ACC112 (cell line): ENCODE measurements at regions not wholly inside any gene's neighbourhood (a gene's known extent, or its start where the extent isn't known, plus 50 kb on each side); places are given as distances from the start of the nearest gene placed in this dataset.
A peak's percentile ranks its signal among the peaks of the same experiment; 100 is the strongest.

Source experiments
- H2AFZ ChIP-seq: fragments of 200-600 bp; sonication (generic); one replicate; pipeline ENCODE4 v1.6.0; 2017; ENCODE audit warnings: antibody characterized with exemption, low read length; ENCODE audit not compliant: unreplicated experiment
- H3K27ac ChIP-seq: fragments of 200-600 bp; sonication (generic); 2 replicates; pipeline ENCODE4 v1.5.1; 2014; ENCODE audit warnings: low read depth, mild to moderate bottlenecking, antibody characterized with exemption, low read length, moderate library complexity
- H3K27me3 ChIP-seq: fragments of 200-600 bp; sonication (generic); 2 replicates; pipeline ENCODE4 v1.6.1; 2014; ENCODE audit warnings: mild to moderate bottlenecking, antibody characterized with exemption, low read length, moderate library complexity, mixed read lengths; ENCODE audit not compliant: insufficient read depth
- H3K36me3 ChIP-seq: fragments of 200-600 bp; sonication (generic); 2 replicates; pipeline ENCODE4 v1.6.1; 2016; ENCODE audit warnings: mild to moderate bottlenecking, antibody characterized with exemption, low read length, moderate library complexity, mixed read lengths; ENCODE audit not compliant: insufficient read depth
- H3K4me1 ChIP-seq: fragments of 200-600 bp; sonication (generic); one replicate; pipeline ENCODE4 v1.6.1; 2016; ENCODE audit warnings: low read length, mixed read lengths; ENCODE audit not compliant: insufficient read depth, unreplicated experiment, control insufficient read depth
- H3K4me3 ChIP-seq: fragments of 200-600 bp; sonication (generic); 2 replicates; pipeline ENCODE4 v1.5.1; 2014; ENCODE audit warnings: mild to moderate bottlenecking, low read depth, low read length
- H3K79me2 ChIP-seq: fragments of 200-600 bp; sonication (generic); one replicate; pipeline ENCODE4 v1.6.0; 2016; ENCODE audit warnings: low read length; ENCODE audit not compliant: control insufficient read depth, unreplicated experiment, insufficient read depth

GRCh38 chr2:213202011-213202410 is 50.6 kb upstream of the IKZF2 start:
- no peak overlapping the region for H3K4me3 ChIP-seq
- H3K36me3 ChIP-seq = no peaks in the 10 kb centered on the region
- peak overlapping the region; percentile 64 for H2AFZ ChIP-seq
- no peaks in the 10 kb centered on the region for H3K4me1 ChIP-seq
- no peaks in the 10 kb centered on the region for H3K27me3 ChIP-seq
- H3K27ac ChIP-seq = no peak overlapping the region
- H3K79me2 ChIP-seq = no peaks in the 10 kb centered on the region

GRCh38 chr2:213205944-213206343 is 54.5 kb upstream of the IKZF2 start:
- H2AFZ ChIP-seq = no peak overlapping the region
- no peaks in the 10 kb centered on the region for H3K4me1 ChIP-seq
- no peaks in the 10 kb centered on the region for H3K36me3 ChIP-seq
- no peaks in the 10 kb centered on the region for H3K79me2 ChIP-seq
- no peaks in the 10 kb centered on the region for H3K27me3 ChIP-seq
- no peak overlapping the region for H3K4me3 ChIP-seq
- H3K27ac ChIP-seq = no peak overlapping the region

GRCh38 chr2:213213186-213213585 is 61.8 kb upstream of the IKZF2 start:
- Histone ChIP-seq H3K27me3 (no peaks in the 10 kb centered on the region), H3K27ac (no peak overlapping the region), H3K36me3 (peaks cover 4% of the 10 kb centered on the region; the same call in 1 of the 2 replicates), H3K4me3 (no peak overlapping the region), H2AFZ (no peak overlapping the region), H3K4me1 (peaks cover 29% of the 10 kb centered on the region), H3K79me2 (no peaks in the 10 kb centered on the region)

- H3K36me3 ChIP-seq = peaks cover 4% of the 10 kb centered on the region; the same call in 1 of the 2 replicates
- no peak overlapping the region for H3K4me3 ChIP-seq
- no peaks in the 10 kb centered on the region for H3K79me2 ChIP-seq
- no peak overlapping the region for H2AFZ ChIP-seq
- peaks cover 30% of the 10 kb centered on the region for H3K4me1 ChIP-seq
- H3K27me3 ChIP-seq = no peaks in the 10 kb centered on the region
- no peak overlapping the region for H3K27ac ChIP-seq
These were observed 62.8 kb upstream of the IKZF2 start for GRCh38 chr2:213214209-213214608.

- H3K27ac ChIP-seq = peak overlapping the region; percentile 99
- H3K79me2 ChIP-seq = no peaks in the 10 kb centered on the region
- peaks cover 4% of the 10 kb centered on the region; the same call in 1 of the 2 replicates for H3K36me3 ChIP-seq
- H3K27me3 ChIP-seq = no peaks in the 10 kb centered on the region
- peak overlapping the region; percentile 90 for H2AFZ ChIP-seq
- peaks cover 35% of the 10 kb centered on the region for H3K4me1 ChIP-seq
- peak overlapping the region; percentile 60 for H3K4me3 ChIP-seq
These were observed 65.0 kb upstream of the IKZF2 start for GRCh38 chr2:213216461-213216860.

- Histone ChIP-seq H3K4me1 (peaks cover 56% of the 10 kb centered on the region), H3K36me3 (no peaks in the 10 kb centered on the region), H3K79me2 (no peaks in the 10 kb centered on the region), H3K27ac (peak overlapping the region; percentile 43), H3K4me3 (no peak overlapping the region), H2AFZ (no peak overlapping the region), H3K27me3 (no peaks in the 10 kb centered on the region)
These were observed 64.4 kb upstream of the SPAG16 start for GRCh38 chr2:213219816-213220215.

GRCh38 chr2:213220967-213221603 is 63.2 kb upstream of the SPAG16 start:
- peak overlapping the region; percentile 95 for H2AFZ ChIP-seq
- H3K27ac ChIP-seq = peak overlapping the region; percentile 75
- no peak overlapping the region; the same call in 1 of the 2 replicates for H3K4me3 ChIP-seq
- no peaks in the 10 kb centered on the region for H3K36me3 ChIP-seq
- H3K4me1 ChIP-seq = peaks cover 48% of the 10 kb centered on the region
- H3K79me2 ChIP-seq = no peaks in the 10 kb centered on the region
- no peaks in the 10 kb centered on the region for H3K27me3 ChIP-seq

- Histone ChIP-seq H3K4me1 (peaks cover 39% of the 10 kb centered on the region), H3K27ac (peak overlapping the region; percentile 75)
These were observed 62.3 kb upstream of the SPAG16 start for GRCh38 chr2:213221957-213222356.

GRCh38 chr2:213224366-213224765 is 59.9 kb upstream of the SPAG16 start:
- no peaks in the 10 kb centered on the region for H3K36me3 ChIP-seq
- H3K27ac ChIP-seq = peak overlapping the region; percentile 11; the same call in 1 of the 2 replicates
- H3K27me3 ChIP-seq = no peaks in the 10 kb centered on the region
- peaks cover 37% of the 10 kb centered on the region for H3K4me1 ChIP-seq
- no peak overlapping the region for H3K4me3 ChIP-seq
- no peaks in the 10 kb centered on the region for H3K79me2 ChIP-seq
- H2AFZ ChIP-seq = peak overlapping the region; percentile 29

More at GRCh38 chr2:213221957-213222356, 62.3 kb upstream of the SPAG16 start:
- Histone ChIP-seq H3K79me2 (no peaks in the 10 kb centered on the region), H3K4me3 (peak overlapping the region; percentile 67), H3K36me3 (no peaks in the 10 kb centered on the region), H3K27me3 (no peaks in the 10 kb centered on the region), H2AFZ (peak overlapping the region; percentile 95)

GRCh38 chr2:213225866-213226265 is 58.4 kb upstream of the SPAG16 start:
- peaks cover 43% of the 10 kb centered on the region for H3K4me1 ChIP-seq
- H2AFZ ChIP-seq = no peak overlapping the region
- no peaks in the 10 kb centered on the region for H3K27me3 ChIP-seq
- H3K4me3 ChIP-seq = no peak overlapping the region
- no peaks in the 10 kb centered on the region for H3K79me2 ChIP-seq
- no peak overlapping the region for H3K27ac ChIP-seq
- no peaks in the 10 kb centered on the region for H3K36me3 ChIP-seq

GRCh38 chr2:213227458-213227857 is 56.8 kb upstream of the SPAG16 start:
- Histone ChIP-seq H3K4me1 (peaks cover 34% of the 10 kb centered on the region), H3K36me3 (no peaks in the 10 kb centered on the region), H3K27ac (no peak overlapping the region)

More at GRCh38 chr2:213227458-213227857, 56.8 kb upstream of the SPAG16 start:
- Histone ChIP-seq H3K79me2 (no peaks in the 10 kb centered on the region), H3K27me3 (no peaks in the 10 kb centered on the region), H2AFZ (no peak overlapping the region), H3K4me3 (no peak overlapping the region)
